ENCODE measurements at regions not wholly inside any gene's neighbourhood (a gene's known extent, or its start where the extent isn't known, plus 50 kb on each side); places are given as distances from the start of the nearest gene placed in this dataset.

DNA sequence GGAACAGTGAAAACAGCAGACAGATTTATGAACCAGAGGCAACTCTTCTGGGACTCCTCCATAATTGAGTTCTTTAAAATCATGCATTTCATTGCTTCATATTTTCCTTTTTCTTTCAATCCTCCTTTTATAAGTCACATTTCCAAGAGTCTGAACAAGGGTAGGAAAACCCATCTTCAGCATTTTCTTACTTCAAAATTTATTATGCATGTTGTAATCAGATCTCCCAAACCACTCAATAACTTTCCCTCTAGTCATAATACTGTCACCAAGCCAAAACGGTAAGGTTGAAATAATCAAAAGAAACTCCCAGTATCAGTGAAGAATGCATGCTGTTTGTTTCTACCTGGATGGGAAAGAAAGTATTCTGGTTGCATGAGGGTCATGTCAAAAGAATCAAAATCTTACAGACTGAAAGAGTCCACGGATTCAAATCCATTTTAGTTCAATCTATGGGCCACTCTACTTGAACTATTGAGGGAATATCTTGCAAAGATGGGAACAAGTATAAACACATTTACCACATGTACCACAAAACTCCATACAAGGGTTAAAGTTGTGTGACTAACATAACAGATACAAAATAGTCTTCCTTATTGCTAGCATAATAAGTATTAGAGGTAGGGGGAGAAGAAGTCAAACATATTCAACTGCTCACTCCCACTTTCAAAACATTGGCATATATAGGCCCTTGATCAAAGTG lies 797.3 kb downstream of the MAT2B start:
- Mint-ChIP-seq H3K36me3 (no peaks in the 10 kb centered on the region), H3K4me1 (0 out of 2 replicates have a peak, but pooled peaks cover 2% of the 10 kb centered on the region), H3K9me3 (no peaks in the 10 kb centered on the region), H3K4me3 (no peak overlapping the region), H3K27me3 (ENCODE audit: low read depth) (no peaks in the 10 kb centered on the region), H3K27ac (no peak overlapping the region)
- TF ChIP-seq, protein P1, sequence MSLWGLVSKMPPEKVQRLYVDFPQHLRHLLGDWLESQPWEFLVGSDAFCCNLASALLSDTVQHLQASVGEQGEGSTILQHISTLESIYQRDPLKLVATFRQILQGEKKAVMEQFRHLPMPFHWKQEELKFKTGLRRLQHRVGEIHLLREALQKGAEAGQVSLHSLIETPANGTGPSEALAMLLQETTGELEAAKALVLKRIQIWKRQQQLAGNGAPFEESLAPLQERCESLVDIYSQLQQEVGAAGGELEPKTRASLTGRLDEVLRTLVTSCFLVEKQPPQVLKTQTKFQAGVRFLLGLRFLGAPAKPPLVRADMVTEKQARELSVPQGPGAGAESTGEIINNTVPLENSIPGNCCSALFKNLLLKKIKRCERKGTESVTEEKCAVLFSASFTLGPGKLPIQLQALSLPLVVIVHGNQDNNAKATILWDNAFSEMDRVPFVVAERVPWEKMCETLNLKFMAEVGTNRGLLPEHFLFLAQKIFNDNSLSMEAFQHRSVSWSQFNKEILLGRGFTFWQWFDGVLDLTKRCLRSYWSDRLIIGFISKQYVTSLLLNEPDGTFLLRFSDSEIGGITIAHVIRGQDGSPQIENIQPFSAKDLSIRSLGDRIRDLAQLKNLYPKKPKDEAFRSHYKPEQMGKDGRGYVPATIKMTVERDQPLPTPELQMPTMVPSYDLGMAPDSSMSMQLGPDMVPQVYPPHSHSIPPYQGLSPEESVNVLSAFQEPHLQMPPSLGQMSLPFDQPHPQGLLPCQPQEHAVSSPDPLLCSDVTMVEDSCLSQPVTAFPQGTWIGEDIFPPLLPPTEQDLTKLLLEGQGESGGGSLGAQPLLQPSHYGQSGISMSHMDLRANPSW (CRISPR knock-in tag; conservative IDR thresholded peaks at IDR 0.05; ENCODE audit: low read depth) = no peak
- TF ChIP-seq, protein P2, sequence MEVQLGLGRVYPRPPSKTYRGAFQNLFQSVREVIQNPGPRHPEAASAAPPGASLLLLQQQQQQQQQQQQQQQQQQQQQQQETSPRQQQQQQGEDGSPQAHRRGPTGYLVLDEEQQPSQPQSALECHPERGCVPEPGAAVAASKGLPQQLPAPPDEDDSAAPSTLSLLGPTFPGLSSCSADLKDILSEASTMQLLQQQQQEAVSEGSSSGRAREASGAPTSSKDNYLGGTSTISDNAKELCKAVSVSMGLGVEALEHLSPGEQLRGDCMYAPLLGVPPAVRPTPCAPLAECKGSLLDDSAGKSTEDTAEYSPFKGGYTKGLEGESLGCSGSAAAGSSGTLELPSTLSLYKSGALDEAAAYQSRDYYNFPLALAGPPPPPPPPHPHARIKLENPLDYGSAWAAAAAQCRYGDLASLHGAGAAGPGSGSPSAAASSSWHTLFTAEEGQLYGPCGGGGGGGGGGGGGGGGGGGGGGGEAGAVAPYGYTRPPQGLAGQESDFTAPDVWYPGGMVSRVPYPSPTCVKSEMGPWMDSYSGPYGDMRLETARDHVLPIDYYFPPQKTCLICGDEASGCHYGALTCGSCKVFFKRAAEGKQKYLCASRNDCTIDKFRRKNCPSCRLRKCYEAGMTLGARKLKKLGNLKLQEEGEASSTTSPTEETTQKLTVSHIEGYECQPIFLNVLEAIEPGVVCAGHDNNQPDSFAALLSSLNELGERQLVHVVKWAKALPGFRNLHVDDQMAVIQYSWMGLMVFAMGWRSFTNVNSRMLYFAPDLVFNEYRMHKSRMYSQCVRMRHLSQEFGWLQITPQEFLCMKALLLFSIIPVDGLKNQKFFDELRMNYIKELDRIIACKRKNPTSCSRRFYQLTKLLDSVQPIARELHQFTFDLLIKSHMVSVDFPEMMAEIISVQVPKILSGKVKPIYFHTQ (CRISPR knock-in tag; IDR thresholded peaks at IDR 0.05) = no peak
- TF ChIP-seq, protein P3, sequence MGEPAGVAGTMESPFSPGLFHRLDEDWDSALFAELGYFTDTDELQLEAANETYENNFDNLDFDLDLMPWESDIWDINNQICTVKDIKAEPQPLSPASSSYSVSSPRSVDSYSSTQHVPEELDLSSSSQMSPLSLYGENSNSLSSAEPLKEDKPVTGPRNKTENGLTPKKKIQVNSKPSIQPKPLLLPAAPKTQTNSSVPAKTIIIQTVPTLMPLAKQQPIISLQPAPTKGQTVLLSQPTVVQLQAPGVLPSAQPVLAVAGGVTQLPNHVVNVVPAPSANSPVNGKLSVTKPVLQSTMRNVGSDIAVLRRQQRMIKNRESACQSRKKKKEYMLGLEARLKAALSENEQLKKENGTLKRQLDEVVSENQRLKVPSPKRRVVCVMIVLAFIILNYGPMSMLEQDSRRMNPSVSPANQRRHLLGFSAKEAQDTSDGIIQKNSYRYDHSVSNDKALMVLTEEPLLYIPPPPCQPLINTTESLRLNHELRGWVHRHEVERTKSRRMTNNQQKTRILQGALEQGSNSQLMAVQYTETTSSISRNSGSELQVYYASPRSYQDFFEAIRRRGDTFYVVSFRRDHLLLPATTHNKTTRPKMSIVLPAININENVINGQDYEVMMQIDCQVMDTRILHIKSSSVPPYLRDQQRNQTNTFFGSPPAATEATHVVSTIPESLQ (CRISPR knock-in tag; IDR thresholded peaks at IDR 0.05) = no peak
- TF ChIP-seq, protein P4, sequence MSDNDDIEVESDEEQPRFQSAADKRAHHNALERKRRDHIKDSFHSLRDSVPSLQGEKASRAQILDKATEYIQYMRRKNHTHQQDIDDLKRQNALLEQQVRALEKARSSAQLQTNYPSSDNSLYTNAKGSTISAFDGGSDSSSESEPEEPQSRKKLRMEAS (CRISPR knock-in tag; IDR thresholded peaks at IDR 0.05) = no peak
- no peak for TF ChIP-seq CREB1 (CRISPR knock-in tag; IDR thresholded peaks at IDR 0.05)
- no peak for TF ChIP-seq SMAD3 (CRISPR knock-in tag; IDR thresholded peaks at IDR 0.05; ENCODE audit: borderline replicate concordance)
- no peak for TF ChIP-seq JAZF1 (CRISPR knock-in tag; IDR thresholded peaks at IDR 0.05)
- TF ChIP-seq ELF4 (CRISPR knock-in tag; IDR thresholded peaks at IDR 0.05; ENCODE audit: low read depth) = no peak
- TF ChIP-seq NR3C1 (CRISPR knock-in tag; conservative IDR thresholded peaks at IDR 0.05; ENCODE audit: low read depth) = no peak
- TF ChIP-seq, protein P5, sequence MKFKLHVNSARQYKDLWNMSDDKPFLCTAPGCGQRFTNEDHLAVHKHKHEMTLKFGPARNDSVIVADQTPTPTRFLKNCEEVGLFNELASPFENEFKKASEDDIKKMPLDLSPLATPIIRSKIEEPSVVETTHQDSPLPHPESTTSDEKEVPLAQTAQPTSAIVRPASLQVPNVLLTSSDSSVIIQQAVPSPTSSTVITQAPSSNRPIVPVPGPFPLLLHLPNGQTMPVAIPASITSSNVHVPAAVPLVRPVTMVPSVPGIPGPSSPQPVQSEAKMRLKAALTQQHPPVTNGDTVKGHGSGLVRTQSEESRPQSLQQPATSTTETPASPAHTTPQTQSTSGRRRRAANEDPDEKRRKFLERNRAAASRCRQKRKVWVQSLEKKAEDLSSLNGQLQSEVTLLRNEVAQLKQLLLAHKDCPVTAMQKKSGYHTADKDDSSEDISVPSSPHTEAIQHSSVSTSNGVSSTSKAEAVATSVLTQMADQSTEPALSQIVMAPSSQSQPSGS (CRISPR knock-in tag; IDR thresholded peaks at IDR 0.05; ENCODE audit: borderline replicate concordance, low read depth) = no peak
- no peak for TF ChIP-seq TP53 (CRISPR knock-in tag; IDR thresholded peaks at IDR 0.05)
- no peak for TF ChIP-seq ESRRA (CRISPR knock-in tag; IDR thresholded peaks at IDR 0.05; ENCODE audit: borderline replicate concordance)
- TF ChIP-seq CREM (CRISPR knock-in tag; IDR thresholded peaks at IDR 0.05) = no peak
- TF ChIP-seq, protein P6, sequence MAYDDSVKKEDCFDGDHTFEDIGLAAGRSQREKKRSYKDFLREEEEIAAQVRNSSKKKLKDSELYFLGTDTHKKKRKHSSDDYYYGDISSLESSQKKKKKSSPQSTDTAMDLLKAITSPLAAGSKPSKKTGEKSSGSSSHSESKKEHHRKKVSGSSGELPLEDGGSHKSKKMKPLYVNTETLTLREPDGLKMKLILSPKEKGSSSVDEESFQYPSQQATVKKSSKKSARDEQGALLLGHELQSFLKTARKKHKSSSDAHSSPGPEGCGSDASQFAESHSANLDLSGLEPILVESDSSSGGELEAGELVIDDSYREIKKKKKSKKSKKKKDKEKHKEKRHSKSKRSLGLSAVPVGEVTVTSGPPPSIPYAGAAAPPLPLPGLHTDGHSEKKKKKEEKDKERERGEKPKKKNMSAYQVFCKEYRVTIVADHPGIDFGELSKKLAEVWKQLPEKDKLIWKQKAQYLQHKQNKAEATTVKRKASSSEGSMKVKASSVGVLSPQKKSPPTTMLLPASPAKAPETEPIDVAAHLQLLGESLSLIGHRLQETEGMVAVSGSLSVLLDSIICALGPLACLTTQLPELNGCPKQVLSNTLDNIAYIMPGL (CRISPR knock-in tag; IDR thresholded peaks at IDR 0.05) = no peak
- TF ChIP-seq, protein P7, sequence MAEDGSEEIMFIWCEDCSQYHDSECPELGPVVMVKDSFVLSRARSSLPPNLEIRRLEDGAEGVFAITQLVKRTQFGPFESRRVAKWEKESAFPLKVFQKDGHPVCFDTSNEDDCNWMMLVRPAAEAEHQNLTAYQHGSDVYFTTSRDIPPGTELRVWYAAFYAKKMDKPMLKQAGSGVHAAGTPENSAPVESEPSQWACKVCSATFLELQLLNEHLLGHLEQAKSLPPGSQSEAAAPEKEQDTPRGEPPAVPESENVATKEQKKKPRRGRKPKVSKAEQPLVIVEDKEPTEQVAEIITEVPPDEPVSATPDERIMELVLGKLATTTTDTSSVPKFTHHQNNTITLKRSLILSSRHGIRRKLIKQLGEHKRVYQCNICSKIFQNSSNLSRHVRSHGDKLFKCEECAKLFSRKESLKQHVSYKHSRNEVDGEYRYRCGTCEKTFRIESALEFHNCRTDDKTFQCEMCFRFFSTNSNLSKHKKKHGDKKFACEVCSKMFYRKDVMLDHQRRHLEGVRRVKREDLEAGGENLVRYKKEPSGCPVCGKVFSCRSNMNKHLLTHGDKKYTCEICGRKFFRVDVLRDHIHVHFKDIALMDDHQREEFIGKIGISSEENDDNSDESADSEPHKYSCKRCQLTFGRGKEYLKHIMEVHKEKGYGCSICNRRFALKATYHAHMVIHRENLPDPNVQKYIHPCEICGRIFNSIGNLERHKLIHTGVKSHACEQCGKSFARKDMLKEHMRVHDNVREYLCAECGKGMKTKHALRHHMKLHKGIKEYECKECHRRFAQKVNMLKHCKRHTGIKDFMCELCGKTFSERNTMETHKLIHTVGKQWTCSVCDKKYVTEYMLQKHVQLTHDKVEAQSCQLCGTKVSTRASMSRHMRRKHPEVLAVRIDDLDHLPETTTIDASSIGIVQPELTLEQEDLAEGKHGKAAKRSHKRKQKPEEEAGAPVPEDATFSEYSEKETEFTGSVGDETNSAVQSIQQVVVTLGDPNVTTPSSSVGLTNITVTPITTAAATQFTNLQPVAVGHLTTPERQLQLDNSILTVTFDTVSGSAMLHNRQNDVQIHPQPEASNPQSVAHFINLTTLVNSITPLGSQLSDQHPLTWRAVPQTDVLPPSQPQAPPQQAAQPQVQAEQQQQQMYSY (CRISPR knock-in tag; IDR thresholded peaks at IDR 0.05) = no peak
- ATAC-seq = no peak
- POLR2A ChIA-PET = no interaction called here
- DNase-seq (ENCODE audit: low spot score) = no peak
- CTCF ChIA-PET = no interaction called here
